ENCODE measurements at regions not wholly inside any gene's neighbourhood (a gene's known extent, or its start where the extent isn't known, plus 50 kb on each side); places are given as distances from the start of the nearest gene placed in this dataset.

DNA sequence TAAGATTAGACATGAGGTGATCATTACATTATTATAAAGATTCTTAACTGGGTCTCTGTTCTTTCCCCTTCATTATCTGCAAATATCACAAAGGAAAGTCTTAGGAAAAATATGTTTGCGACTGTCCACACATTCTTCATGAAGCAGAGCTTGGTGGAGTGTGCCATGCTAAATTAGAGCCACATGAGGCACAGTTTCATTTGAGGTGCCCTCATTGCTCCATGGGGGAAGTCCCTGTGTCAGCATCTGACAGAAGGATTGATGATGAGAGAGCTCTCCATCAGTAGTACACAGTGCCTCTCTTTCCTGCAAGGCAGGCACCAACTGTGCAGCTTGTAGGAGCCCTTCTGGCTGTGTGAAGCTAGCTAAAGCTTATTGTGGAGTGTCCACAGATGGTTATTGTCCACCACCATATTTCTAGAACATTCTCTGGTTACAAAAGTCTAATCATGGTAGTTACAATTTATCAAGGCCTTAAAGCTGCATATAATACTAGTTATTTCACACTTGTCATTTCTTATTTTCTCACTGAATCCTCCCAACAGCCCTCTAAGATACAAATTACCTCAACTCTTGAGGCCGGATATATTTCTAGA is 63.9 kb downstream of the C9orf152 start:
- H3K27ac ChIP-seq (ENCODE audit: low read length) = peak overlapping the region; percentile 57
- ATAC-seq (ENCODE audit: insufficient read depth, low read depth) = no peak
- peaks cover 95% of the 10 kb centered on the region for H3K79me2 ChIP-seq (ENCODE audit: insufficient read depth, low read length)
- H3K4me2 ChIP-seq (ENCODE audit: insufficient read depth, low read length) = no peak overlapping the region; the same call in 1 of the 2 replicates
- no peaks in the 10 kb centered on the region for H4K20me1 ChIP-seq (ENCODE audit: insufficient read depth, low read length)
- no peak overlapping the region for H3K4me3 ChIP-seq (ENCODE audit: low read depth in 1 of 2, low read length in 2 of 2)
- peaks cover 73% of the 10 kb centered on the region for H3K4me1 ChIP-seq (ENCODE audit: insufficient read depth, low read length)
- H3K9ac ChIP-seq (ENCODE audit: low read depth, low read length) = no peak overlapping the region
- H3K9me3 ChIP-seq (ENCODE audit: insufficient read depth, low read length, severe bottlenecking) = no peaks in the 10 kb centered on the region
- TF ChIP-seq, protein P1, sequence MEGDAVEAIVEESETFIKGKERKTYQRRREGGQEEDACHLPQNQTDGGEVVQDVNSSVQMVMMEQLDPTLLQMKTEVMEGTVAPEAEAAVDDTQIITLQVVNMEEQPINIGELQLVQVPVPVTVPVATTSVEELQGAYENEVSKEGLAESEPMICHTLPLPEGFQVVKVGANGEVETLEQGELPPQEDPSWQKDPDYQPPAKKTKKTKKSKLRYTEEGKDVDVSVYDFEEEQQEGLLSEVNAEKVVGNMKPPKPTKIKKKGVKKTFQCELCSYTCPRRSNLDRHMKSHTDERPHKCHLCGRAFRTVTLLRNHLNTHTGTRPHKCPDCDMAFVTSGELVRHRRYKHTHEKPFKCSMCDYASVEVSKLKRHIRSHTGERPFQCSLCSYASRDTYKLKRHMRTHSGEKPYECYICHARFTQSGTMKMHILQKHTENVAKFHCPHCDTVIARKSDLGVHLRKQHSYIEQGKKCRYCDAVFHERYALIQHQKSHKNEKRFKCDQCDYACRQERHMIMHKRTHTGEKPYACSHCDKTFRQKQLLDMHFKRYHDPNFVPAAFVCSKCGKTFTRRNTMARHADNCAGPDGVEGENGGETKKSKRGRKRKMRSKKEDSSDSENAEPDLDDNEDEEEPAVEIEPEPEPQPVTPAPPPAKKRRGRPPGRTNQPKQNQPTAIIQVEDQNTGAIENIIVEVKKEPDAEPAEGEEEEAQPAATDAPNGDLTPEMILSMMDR (IDR thresholded peaks at IDR 0.05; ENCODE audit: borderline replicate concordance, extremely low read depth, low read length, poor library complexity, severe bottlenecking) = no peak
- no peak for TF ChIP-seq EZH2 (IDR thresholded peaks at IDR 0.05; ENCODE audit: borderline replicate concordance, low read depth, low read length, severe bottlenecking)
- no peak for DNase-seq
- no peaks in the 10 kb centered on the region for H3K27me3 ChIP-seq (ENCODE audit: insufficient read depth, low read length, poor library complexity)
- H3K36me3 ChIP-seq (ENCODE audit: insufficient read depth, low read length) = peaks cover 42% of the 10 kb centered on the region
- H2AFZ ChIP-seq (ENCODE audit: low read depth, low read length) = no peak overlapping the region

DNA sequence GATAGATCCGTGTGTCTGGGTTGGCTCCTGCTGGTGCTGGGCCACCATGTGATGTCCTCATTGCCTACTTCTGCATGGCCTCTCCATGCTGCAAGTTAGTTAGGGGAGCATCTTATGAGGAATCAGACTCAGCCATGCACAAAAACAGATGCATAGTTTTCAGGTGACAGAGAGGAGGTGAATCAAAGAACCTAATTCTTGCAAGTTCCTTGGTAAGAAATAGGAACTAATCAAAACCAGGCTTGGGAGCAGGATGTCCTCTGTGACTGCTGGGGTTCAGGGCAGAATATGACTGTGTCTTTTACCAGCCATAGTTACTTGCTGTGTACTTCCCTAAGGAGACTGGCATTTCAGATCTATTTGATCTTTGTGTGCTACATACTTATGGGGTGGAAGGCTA is 61.6 kb downstream of the C9orf152 start:
- H3K4me1 ChIP-seq (ENCODE audit: insufficient read depth, low read length) = peaks cover 90% of the 10 kb centered on the region
- peak overlapping the region; percentile 100 for H3K27ac ChIP-seq (ENCODE audit: low read length)
- H3K36me3 ChIP-seq (ENCODE audit: insufficient read depth, low read length) = peaks cover 34% of the 10 kb centered on the region
- H4K20me1 ChIP-seq (ENCODE audit: insufficient read depth, low read length) = no peaks in the 10 kb centered on the region
- H3K27me3 ChIP-seq (ENCODE audit: insufficient read depth, low read length, poor library complexity) = no peaks in the 10 kb centered on the region
- no peak overlapping the region for H3K4me3 ChIP-seq (ENCODE audit: low read depth in 1 of 2, low read length in 2 of 2)
- ATAC-seq (ENCODE audit: insufficient read depth, low read depth) = no peak
- peak overlapping the region; percentile 28 for H3K4me2 ChIP-seq (ENCODE audit: insufficient read depth, low read length)
- H2AFZ ChIP-seq (ENCODE audit: low read depth, low read length) = no peak overlapping the region
- H3K79me2 ChIP-seq (ENCODE audit: insufficient read depth, low read length) = peaks cover 95% of the 10 kb centered on the region
- peak overlapping the region; percentile 72; the same call in 1 of the 2 replicates for H3K9ac ChIP-seq (ENCODE audit: low read depth, low read length)
- no peak for TF ChIP-seq EZH2 (IDR thresholded peaks at IDR 0.05; ENCODE audit: borderline replicate concordance, low read depth, low read length, severe bottlenecking)
- TF ChIP-seq, protein P1 (IDR thresholded peaks at IDR 0.05; ENCODE audit: borderline replicate concordance, extremely low read depth, low read length, poor library complexity, severe bottlenecking) = no peak
- no peak for DNase-seq
- H3K9me3 ChIP-seq (ENCODE audit: insufficient read depth, low read length, severe bottlenecking) = peaks cover 6% of the 10 kb centered on the region

DNA sequence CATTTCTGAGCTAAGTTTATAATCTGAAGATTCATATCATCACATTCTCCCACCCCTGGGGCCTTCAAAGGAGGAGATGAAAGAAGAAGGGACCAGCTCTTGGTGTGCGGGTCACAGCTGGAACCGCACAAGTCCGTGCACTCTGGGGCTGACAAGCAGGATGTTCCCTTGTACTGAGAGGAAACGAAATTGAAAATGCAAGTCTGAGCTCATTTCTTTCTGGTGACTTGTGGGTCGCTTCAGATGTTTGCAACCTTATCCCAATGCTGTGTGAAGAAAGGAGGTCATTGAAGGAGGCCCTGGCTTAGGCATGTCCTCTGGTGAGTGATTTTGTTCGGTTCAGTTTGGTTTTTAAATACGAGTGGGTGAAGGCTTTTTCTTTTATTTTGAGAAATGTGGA is 59.6 kb downstream of the C9orf152 start:
- H3K9ac ChIP-seq (ENCODE audit: low read depth, low read length) = peak overlapping the region; percentile 72
- DNase-seq (peak; percentile 88), ATAC-seq (ENCODE audit: insufficient read depth, low read depth) (peak; percentile 89)
- TF ChIP-seq, protein P1 (IDR thresholded peaks at IDR 0.05; ENCODE audit: borderline replicate concordance, extremely low read depth, low read length, poor library complexity, severe bottlenecking) = no peak
- TF ChIP-seq EZH2 (IDR thresholded peaks at IDR 0.05; ENCODE audit: borderline replicate concordance, low read depth, low read length, severe bottlenecking) = no peak
- no peaks in the 10 kb centered on the region for H3K27me3 ChIP-seq (ENCODE audit: insufficient read depth, low read length, poor library complexity)
- no peaks in the 10 kb centered on the region for H4K20me1 ChIP-seq (ENCODE audit: insufficient read depth, low read length)
- peaks cover 6% of the 10 kb centered on the region for H3K9me3 ChIP-seq (ENCODE audit: insufficient read depth, low read length, severe bottlenecking)
- H3K4me3 ChIP-seq (ENCODE audit: low read depth in 1 of 2, low read length in 2 of 2) = peak overlapping the region; percentile 45 to 57
- peak overlapping the region; percentile 63 for H3K4me2 ChIP-seq (ENCODE audit: insufficient read depth, low read length)
- H3K27ac ChIP-seq (ENCODE audit: low read length) = peak overlapping the region; percentile 100
- peaks cover 94% of the 10 kb centered on the region for H3K4me1 ChIP-seq (ENCODE audit: insufficient read depth, low read length)
- H3K36me3 ChIP-seq (ENCODE audit: insufficient read depth, low read length) = peaks cover 40% of the 10 kb centered on the region
- H3K79me2 ChIP-seq (ENCODE audit: insufficient read depth, low read length) = peaks cover 95% of the 10 kb centered on the region
- H2AFZ ChIP-seq (ENCODE audit: low read depth, low read length) = no peak overlapping the region

All from DND-41 (cell line).